Smooth muscle cell (in vitro differentiated cells): ENCODE measurements at regions not wholly inside any gene's neighbourhood (a gene's known extent, or its start where the extent isn't known, plus 50 kb on each side); places are given as distances from the start of the nearest gene placed in this dataset.

Source experiments
- DNase-seq: peaks from one replicate; lab custom pipeline; 2025; ENCODE audit not compliant: unreplicated experiment; lab: John Stamatoyannopoulos, UW
- H2AFZ ChIP-seq: fragments of 200-600 bp; sonication (generic); 2 replicates; pipeline ENCODE4 v1.6.0; 2016; ENCODE audit warnings: antibody characterized with exemption, low read depth, mild to moderate bottlenecking
- H3F3A ChIP-seq: fragments of 200-600 bp; sonication (generic); 2 replicates; pipeline ENCODE4 v1.6.0; 2017; ENCODE audit warnings: antibody characterized with exemption, low read depth
- H3K27ac ChIP-seq: fragments of 200-600 bp; sonication (generic); 2 replicates; pipeline ENCODE4 v1.5.1; 2016; ENCODE audit warnings: low read depth, mild to moderate bottlenecking
- H3K27me3 ChIP-seq: fragments of 200-600 bp; sonication (generic); 2 replicates; pipeline ENCODE4 v1.6.1; 2016; ENCODE audit warnings: low read depth, mild to moderate bottlenecking
- H3K36me3 ChIP-seq: fragments of 200-600 bp; sonication (generic); 2 replicates; pipeline ENCODE4 v1.5.1; 2016; ENCODE audit warnings: low read depth
- H3K4me1 ChIP-seq: fragments of 200-600 bp; sonication (generic); 2 replicates; pipeline ENCODE4 v1.5.1; 2016; ENCODE audit warnings: low read depth
- H3K4me2 ChIP-seq: fragments of 200-600 bp; sonication (generic); 2 replicates; pipeline ENCODE4 v1.6.0; 2016; ENCODE audit warnings: mild to moderate bottlenecking
- H3K4me3 ChIP-seq: fragments of 200-600 bp; sonication (generic); 2 replicates; pipeline ENCODE4 v1.5.1; 2016; ENCODE audit warnings: mild to moderate bottlenecking
- H3K79me2 ChIP-seq: fragments of 200-600 bp; sonication (generic); 2 replicates; pipeline ENCODE4 v1.6.0; 2016; ENCODE audit warnings: low read depth, mild to moderate bottlenecking
- H3K9ac ChIP-seq: fragments of 200-600 bp; sonication (generic); 2 replicates; pipeline ENCODE4 v1.6.0; 2016; ENCODE audit warnings: low read depth
- H3K9me3 ChIP-seq: fragments of 200-600 bp; sonication (generic); replicated peaks from 2 replicates; pipeline ENCODE4 v1.5.1; 2016; ENCODE audit warnings: low read depth
- H4K20me1 ChIP-seq: fragments of 200-600 bp; sonication (generic); 2 replicates; pipeline ENCODE4 v1.6.0; 2016; ENCODE audit warnings: low read depth
- CTCF ChIP-seq: fragments of 200-600 bp; sonication (generic); IDR thresholded peaks from 2 replicates; pipeline ENCODE4 v1.5.1; 2017; ENCODE audit warnings: borderline replicate concordance, mild to moderate bottlenecking, antibody characterized with exemption; ENCODE audit not compliant: insufficient read depth, poor library complexity, severe bottlenecking
- WGBS: methylation state at CpG from one replicate; pipeline ENCODE4 v1.1.7; 2016; ENCODE audit warnings: low lambda C conversion rate; 5-methylcytosine and 5-hydroxymethylcytosine counted together

GRCh38 chr20:55186228-55186627, 710.8 kb downstream of the DOK5 start:
- Histone ChIP-seq H3K9ac (no peak overlapping the region), H3K4me2 (no peak overlapping the region), H3K79me2 (no peaks in the 10 kb centered on the region), H3K27ac (no peak overlapping the region), H3K4me1 (no peaks in the 10 kb centered on the region), H3F3A (no peaks in the 10 kb centered on the region), H3K36me3 (no peaks in the 10 kb centered on the region), H4K20me1 (no peaks in the 10 kb centered on the region), H3K4me3 (no peak overlapping the region), H2AFZ (no peak overlapping the region), H3K27me3 (no peaks in the 10 kb centered on the region), H3K9me3 (no peaks in the 10 kb centered on the region)
- DNase-seq, result no peak
- WGBS, result 77% methylated on average over 2 of the region's 2 CpGs
- TF ChIP-seq CTCF, result no peak

GRCh38 chr20:55175081-55175480, 699.7 kb downstream of the DOK5 start:
- no peaks in the 10 kb centered on the region for H4K20me1 ChIP-seq
- 90% methylated on average over 4 of the region's 4 CpGs for WGBS

GRCh38 chr20:55174635-55175034, 699.2 kb downstream of the DOK5 start:
- H4K20me1 ChIP-seq, result no peaks in the 10 kb centered on the region
- no peaks in the 10 kb centered on the region for H3K4me1 ChIP-seq
- H3K27me3 ChIP-seq, result no peaks in the 10 kb centered on the region
- no peak overlapping the region for H3K27ac ChIP-seq
- no peak overlapping the region for H3K4me2 ChIP-seq
- H3K79me2 ChIP-seq, result no peaks in the 10 kb centered on the region
- WGBS, result 96% methylated on average over 1 of the region's 1 CpG
- DNase-seq, result no peak
- no peak overlapping the region for H3K9ac ChIP-seq
- H3K36me3 ChIP-seq, result no peaks in the 10 kb centered on the region
- no peaks in the 10 kb centered on the region for H3F3A ChIP-seq
- no peak overlapping the region for H2AFZ ChIP-seq
- no peaks in the 10 kb centered on the region for H3K9me3 ChIP-seq
- no peak for TF ChIP-seq CTCF
- H3K4me3 ChIP-seq, result no peak overlapping the region

More at GRCh38 chr20:55175081-55175480, 699.7 kb downstream of the DOK5 start:
- H3F3A ChIP-seq, result no peaks in the 10 kb centered on the region
- no peaks in the 10 kb centered on the region for H3K27me3 ChIP-seq
- no peak overlapping the region for H3K9ac ChIP-seq
- no peaks in the 10 kb centered on the region for H3K4me1 ChIP-seq
- no peak for DNase-seq
- no peaks in the 10 kb centered on the region for H3K9me3 ChIP-seq
- no peak overlapping the region for H3K27ac ChIP-seq
- no peak for TF ChIP-seq CTCF
- H3K4me2 ChIP-seq, result no peak overlapping the region
- no peaks in the 10 kb centered on the region for H3K79me2 ChIP-seq
- no peaks in the 10 kb centered on the region for H3K36me3 ChIP-seq
- no peak overlapping the region for H2AFZ ChIP-seq
- no peak overlapping the region for H3K4me3 ChIP-seq

GRCh38 chr20:55174172-55174571, 698.8 kb downstream of the DOK5 start:
- no peak overlapping the region for H3K4me3 ChIP-seq
- H3K27ac ChIP-seq, result no peak overlapping the region
- H3K4me2 ChIP-seq, result no peak overlapping the region
- no peaks in the 10 kb centered on the region for H3K27me3 ChIP-seq
- no peaks in the 10 kb centered on the region for H3K9me3 ChIP-seq
- H3K4me1 ChIP-seq, result no peaks in the 10 kb centered on the region
- no peaks in the 10 kb centered on the region for H3F3A ChIP-seq
- no peak for TF ChIP-seq CTCF
- 46% methylated on average over 2 of the region's 2 CpGs for WGBS
- no peaks in the 10 kb centered on the region for H3K36me3 ChIP-seq
- no peaks in the 10 kb centered on the region for H4K20me1 ChIP-seq
- no peak overlapping the region for H3K9ac ChIP-seq
- H3K79me2 ChIP-seq, result no peaks in the 10 kb centered on the region
- H2AFZ ChIP-seq, result no peak overlapping the region
- no peak for DNase-seq
